Liver (tissue), 3 donors: ENCODE measurements at regions not wholly inside any gene's neighbourhood (a gene's known extent, or its start where the extent isn't known, plus 50 kb on each side); places are given as distances from the start of the nearest gene placed in this dataset.

Source experiments
- CTCF ChIP-seq: fragments of 150-350 bp; IDR thresholded peaks from 2 replicates; pipeline ENCODE4 v1.5.1; 2017; ENCODE audit warnings: improper control_type of control experiment, low read depth, low read length; ENCODE audit not compliant: missing input control
- EGR1 ChIP-seq, 2 donors: IDR thresholded peaks; 2 replicates each; pipeline ENCODE4 v1.6.1; 2016 to 2018; ENCODE audit warnings: antibody characterized with exemption in 2 of 2, low read depth in 2 of 2
- FOXA1 ChIP-seq: IDR thresholded peaks from 2 replicates; pipeline ENCODE4 v1.6.1; 2016; ENCODE audit warnings: antibody characterized with exemption
- JUND ChIP-seq, 2 donors: IDR thresholded peaks; 2 replicates each; pipeline ENCODE4 v1.6.1; 2016; ENCODE audit warnings: antibody characterized with exemption in 2 of 2
- REST ChIP-seq: IDR thresholded peaks from 2 replicates; pipeline ENCODE4 v1.6.1; 2016; ENCODE audit warnings: antibody characterized with exemption, mild to moderate bottlenecking
- SP1 ChIP-seq: IDR thresholded peaks from 2 replicates; pipeline ENCODE4 v1.6.1; 2018; ENCODE audit warnings: antibody characterized with exemption, mild to moderate bottlenecking
- ZBTB33 ChIP-seq: IDR thresholded peaks from 2 replicates; pipeline ENCODE4 v1.6.1; 2016; ENCODE audit warnings: antibody characterized with exemption
- donor health status: healthy.
- donor health status: healthy.

GRCh38 chrY:8905141-8905540 lies 432.1 kb upstream of the TSPY4 start:
- no peak for TF ChIP-seq JUND (IDR thresholded peaks at IDR 0.05)
- no peak for TF ChIP-seq CTCF
- TF ChIP-seq SP1, result no peak
- no peak for TF ChIP-seq ZBTB33
- no peak for TF ChIP-seq REST
- no peak for TF ChIP-seq FOXA1
- TF ChIP-seq EGR1 (IDR thresholded peaks at IDR 0.05; ENCODE audit: low read depth in 2 of 2), result no peak
